Uterus (tissue), 2 donors: ENCODE measurements at regions not wholly inside any gene's neighbourhood (a gene's known extent, or its start where the extent isn't known, plus 50 kb on each side); places are given as distances from the start of the nearest gene placed in this dataset.

Experiments used
- POLR2A ChIP-seq, 2 donors: fragments of 450-650 bp; IDR thresholded peaks; one replicate each; pipeline ENCODE4 v1.6.1; 2016; ENCODE audit warnings: antibody characterized with exemption in 2 of 2, mild to moderate bottlenecking in 1 of 2, moderate library complexity in 1 of 2
- TF ChIP-seq, protein P1 (sequence below), 4 experiments: fragments of 200-600 bp in 2 of 4; fragments of 450-650 bp in 2 of 4; sonication (generic) in 2 of 4; IDR thresholded peaks; one replicate each; pipeline ENCODE4 v1.5.1; 2016 to 2019; ENCODE audit warnings: antibody characterized with exemption in 4 of 4, mild to moderate bottlenecking in 2 of 4, moderate library complexity in 1 of 4

DNA sequence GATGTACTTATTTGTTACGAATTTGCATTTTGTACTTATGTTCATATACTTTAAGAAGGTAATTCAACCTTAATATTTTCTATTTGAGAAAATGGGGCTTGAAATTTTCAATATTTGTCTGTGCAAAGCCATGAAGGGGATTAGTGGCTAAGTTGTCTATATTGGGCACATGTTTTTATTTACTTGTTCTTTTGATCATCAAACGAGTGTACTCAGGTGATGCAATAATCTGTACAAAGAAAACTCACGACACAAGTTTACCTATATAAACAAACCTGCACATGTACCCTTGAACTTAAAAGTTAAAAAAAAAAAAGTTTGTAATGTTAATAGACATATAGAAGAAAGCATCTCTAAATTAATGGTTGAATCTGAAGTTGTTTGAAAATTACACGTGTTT lies 658.9 kb upstream of the SYT4 start:
- TF ChIP-seq POLR2A (IDR thresholded peaks at IDR 0.05), result no peak
- TF ChIP-seq, protein P1, sequence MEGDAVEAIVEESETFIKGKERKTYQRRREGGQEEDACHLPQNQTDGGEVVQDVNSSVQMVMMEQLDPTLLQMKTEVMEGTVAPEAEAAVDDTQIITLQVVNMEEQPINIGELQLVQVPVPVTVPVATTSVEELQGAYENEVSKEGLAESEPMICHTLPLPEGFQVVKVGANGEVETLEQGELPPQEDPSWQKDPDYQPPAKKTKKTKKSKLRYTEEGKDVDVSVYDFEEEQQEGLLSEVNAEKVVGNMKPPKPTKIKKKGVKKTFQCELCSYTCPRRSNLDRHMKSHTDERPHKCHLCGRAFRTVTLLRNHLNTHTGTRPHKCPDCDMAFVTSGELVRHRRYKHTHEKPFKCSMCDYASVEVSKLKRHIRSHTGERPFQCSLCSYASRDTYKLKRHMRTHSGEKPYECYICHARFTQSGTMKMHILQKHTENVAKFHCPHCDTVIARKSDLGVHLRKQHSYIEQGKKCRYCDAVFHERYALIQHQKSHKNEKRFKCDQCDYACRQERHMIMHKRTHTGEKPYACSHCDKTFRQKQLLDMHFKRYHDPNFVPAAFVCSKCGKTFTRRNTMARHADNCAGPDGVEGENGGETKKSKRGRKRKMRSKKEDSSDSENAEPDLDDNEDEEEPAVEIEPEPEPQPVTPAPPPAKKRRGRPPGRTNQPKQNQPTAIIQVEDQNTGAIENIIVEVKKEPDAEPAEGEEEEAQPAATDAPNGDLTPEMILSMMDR (IDR thresholded peaks at IDR 0.05), result no peak
